ENCODE measurements at regions not wholly inside any gene's neighbourhood (a gene's known extent, or its start where the extent isn't known, plus 50 kb on each side); places are given as distances from the start of the nearest gene placed in this dataset.

DNA sequence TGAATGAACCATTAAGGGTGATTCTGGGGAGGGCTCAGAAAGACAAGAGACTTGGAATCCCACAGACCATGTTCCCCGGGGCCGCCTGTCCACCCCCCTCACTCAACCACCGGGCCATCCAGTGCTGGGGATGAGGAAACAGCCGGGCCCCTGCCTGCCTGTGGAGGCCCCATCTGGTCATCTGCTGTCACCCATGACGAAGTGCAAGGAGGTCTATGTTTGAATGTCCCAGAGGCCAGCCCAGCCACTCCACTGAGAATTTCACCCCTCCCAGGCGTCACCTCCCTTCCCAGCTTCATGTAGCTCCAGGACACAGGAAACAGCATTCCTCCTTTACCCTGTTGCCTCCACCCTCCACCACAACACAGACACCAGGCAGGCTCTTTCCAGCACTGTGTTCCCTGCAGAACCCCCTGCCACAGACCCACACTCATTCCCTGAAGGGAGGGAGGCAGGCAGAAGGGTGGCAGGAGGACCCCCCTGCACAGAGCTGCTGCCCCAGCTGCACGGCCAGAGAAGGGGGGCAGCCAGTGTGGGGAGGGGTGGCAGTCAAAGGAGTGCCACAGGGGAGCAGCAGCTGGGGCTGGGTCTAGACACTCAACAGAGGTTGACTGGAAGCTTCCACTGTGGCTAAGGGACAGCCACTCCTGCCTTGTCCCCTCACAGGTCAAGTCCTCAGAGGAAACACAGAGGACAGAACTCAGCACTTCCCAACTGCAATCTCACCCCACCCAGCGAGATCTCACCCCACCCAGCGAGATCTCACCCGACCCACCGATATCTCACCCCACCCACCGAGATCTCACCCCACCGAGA lies 50.3 kb upstream of the PPP2R5C start (continued):
- TF ChIP-seq MAZ (CRISPR knock-in tag; conservative IDR thresholded peaks at IDR 0.05 in 1 of 2, IDR thresholded peaks at IDR 0.05 in 1 of 2), result peak in 1 of 2 experiments; percentile 43; a peak in 1 of 4 replicates
- no peak for TF ChIP-seq NR3C1 (CRISPR knock-in tag; IDR thresholded peaks at IDR 0.05)
- 0 out of 2 replicates have a peak, but pooled peaks have one; percentile 11 for TF ChIP-seq NCOR1 (IDR thresholded peaks at IDR 0.05)
- TF ChIP-seq MXI1 (IDR thresholded peaks at IDR 0.05; ENCODE audit: low read depth, low read length), result no peak
- peak; percentile 17; the same call in 1 of the 2 replicates for TF ChIP-seq POLR2AphosphoS5 (IDR thresholded peaks at IDR 0.05; ENCODE audit: control insufficient read depth, insufficient read depth, low read depth, low read length)
- TF ChIP-seq NR4A1 (CRISPR knock-in tag; IDR thresholded peaks at IDR 0.05), result no peak
- peak; percentile 37; the same call in 1 of the 2 replicates for TF ChIP-seq NR4A1 (tag; IDR thresholded peaks at IDR 0.05)
- TF ChIP-seq ATF1 (CRISPR knock-in tag; IDR thresholded peaks at IDR 0.05), result no peak
- peak; percentile 36 for TF ChIP-seq ATF1 (tag; IDR thresholded peaks at IDR 0.05)
- TF ChIP-seq, protein P1, sequence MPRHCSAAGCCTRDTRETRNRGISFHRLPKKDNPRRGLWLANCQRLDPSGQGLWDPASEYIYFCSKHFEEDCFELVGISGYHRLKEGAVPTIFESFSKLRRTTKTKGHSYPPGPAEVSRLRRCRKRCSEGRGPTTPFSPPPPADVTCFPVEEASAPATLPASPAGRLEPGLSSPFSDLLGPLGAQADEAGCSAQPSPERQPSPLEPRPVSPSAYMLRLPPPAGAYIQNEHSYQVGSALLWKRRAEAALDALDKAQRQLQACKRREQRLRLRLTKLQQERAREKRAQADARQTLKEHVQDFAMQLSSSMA (CRISPR knock-in tag; IDR thresholded peaks at IDR 0.05), result no peak
- TF ChIP-seq, protein P2, sequence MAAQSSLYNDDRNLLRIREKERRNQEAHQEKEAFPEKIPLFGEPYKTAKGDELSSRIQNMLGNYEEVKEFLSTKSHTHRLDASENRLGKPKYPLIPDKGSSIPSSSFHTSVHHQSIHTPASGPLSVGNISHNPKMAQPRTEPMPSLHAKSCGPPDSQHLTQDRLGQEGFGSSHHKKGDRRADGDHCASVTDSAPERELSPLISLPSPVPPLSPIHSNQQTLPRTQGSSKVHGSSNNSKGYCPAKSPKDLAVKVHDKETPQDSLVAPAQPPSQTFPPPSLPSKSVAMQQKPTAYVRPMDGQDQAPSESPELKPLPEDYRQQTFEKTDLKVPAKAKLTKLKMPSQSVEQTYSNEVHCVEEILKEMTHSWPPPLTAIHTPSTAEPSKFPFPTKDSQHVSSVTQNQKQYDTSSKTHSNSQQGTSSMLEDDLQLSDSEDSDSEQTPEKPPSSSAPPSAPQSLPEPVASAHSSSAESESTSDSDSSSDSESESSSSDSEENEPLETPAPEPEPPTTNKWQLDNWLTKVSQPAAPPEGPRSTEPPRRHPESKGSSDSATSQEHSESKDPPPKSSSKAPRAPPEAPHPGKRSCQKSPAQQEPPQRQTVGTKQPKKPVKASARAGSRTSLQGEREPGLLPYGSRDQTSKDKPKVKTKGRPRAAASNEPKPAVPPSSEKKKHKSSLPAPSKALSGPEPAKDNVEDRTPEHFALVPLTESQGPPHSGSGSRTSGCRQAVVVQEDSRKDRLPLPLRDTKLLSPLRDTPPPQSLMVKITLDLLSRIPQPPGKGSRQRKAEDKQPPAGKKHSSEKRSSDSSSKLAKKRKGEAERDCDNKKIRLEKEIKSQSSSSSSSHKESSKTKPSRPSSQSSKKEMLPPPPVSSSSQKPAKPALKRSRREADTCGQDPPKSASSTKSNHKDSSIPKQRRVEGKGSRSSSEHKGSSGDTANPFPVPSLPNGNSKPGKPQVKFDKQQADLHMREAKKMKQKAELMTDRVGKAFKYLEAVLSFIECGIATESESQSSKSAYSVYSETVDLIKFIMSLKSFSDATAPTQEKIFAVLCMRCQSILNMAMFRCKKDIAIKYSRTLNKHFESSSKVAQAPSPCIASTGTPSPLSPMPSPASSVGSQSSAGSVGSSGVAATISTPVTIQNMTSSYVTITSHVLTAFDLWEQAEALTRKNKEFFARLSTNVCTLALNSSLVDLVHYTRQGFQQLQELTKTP (IDR thresholded peaks at IDR 0.05; ENCODE audit: low read depth in 1 of 2, partially characterized antibody in 2 of 2), result peak in 1 of 2 experiments; percentile 46
- TF ChIP-seq, protein P3, sequence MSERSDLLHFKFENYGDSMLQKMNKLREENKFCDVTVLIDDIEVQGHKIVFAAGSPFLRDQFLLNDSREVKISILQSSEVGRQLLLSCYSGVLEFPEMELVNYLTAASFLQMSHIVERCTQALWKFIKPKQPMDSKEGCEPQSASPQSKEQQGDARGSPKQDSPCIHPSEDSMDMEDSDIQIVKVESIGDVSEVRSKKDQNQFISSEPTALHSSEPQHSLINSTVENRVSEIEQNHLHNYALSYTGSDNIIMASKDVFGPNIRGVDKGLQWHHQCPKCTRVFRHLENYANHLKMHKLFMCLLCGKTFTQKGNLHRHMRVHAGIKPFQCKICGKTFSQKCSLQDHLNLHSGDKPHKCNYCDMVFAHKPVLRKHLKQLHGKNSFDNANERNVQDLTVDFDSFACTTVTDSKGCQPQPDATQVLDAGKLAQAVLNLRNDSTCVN (CRISPR knock-in tag; IDR thresholded peaks at IDR 0.05), result peak; percentile 42; the same call in 1 of the 2 replicates
- TF ChIP-seq SMARCA5 (IDR thresholded peaks at IDR 0.05), result peak; percentile 46; the same call in 1 of the 2 replicates
- TF ChIP-seq RCOR1 (IDR thresholded peaks at IDR 0.05; ENCODE audit: borderline replicate concordance in 1 of 2, low read depth in 2 of 2, low read length in 2 of 2), result 0 out of 4 replicates have a peak, but pooled peaks of 1 of the 2 experiments have one; percentile 20
- TF ChIP-seq, protein P4, sequence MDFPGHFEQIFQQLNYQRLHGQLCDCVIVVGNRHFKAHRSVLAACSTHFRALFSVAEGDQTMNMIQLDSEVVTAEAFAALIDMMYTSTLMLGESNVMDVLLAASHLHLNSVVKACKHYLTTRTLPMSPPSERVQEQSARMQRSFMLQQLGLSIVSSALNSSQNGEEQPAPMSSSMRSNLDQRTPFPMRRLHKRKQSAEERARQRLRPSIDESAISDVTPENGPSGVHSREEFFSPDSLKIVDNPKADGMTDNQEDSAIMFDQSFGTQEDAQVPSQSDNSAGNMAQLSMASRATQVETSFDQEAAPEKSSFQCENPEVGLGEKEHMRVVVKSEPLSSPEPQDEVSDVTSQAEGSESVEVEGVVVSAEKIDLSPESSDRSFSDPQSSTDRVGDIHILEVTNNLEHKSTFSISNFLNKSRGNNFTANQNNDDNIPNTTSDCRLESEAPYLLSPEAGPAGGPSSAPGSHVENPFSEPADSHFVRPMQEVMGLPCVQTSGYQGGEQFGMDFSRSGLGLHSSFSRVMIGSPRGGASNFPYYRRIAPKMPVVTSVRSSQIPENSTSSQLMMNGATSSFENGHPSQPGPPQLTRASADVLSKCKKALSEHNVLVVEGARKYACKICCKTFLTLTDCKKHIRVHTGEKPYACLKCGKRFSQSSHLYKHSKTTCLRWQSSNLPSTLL (IDR thresholded peaks at IDR 0.05), result no peak
- no peak for TF ChIP-seq ZNF699 (CRISPR knock-in tag; IDR thresholded peaks at IDR 0.05; ENCODE audit: insufficient replicate concordance)
- TF ChIP-seq FOXP1 (CRISPR knock-in tag; IDR thresholded peaks at IDR 0.05), result peak; percentile 58
- peak; percentile 37 for TF ChIP-seq CHD1 (IDR thresholded peaks at IDR 0.05; ENCODE audit: low read length)

All from K562 (cell line).